Peyer's patch (tissue), 4 donors: ENCODE measurements at regions not wholly inside any gene's neighbourhood (a gene's known extent, or its start where the extent isn't known, plus 50 kb on each side); places are given as distances from the start of the nearest gene placed in this dataset.

Experiments
- POLR2A ChIP-seq, 2 donors: fragments of 450-650 bp; IDR thresholded peaks; one replicate each; pipeline ENCODE4 v1.5.1; 2017; ENCODE audit warnings: antibody characterized with exemption in 2 of 2, mild to moderate bottlenecking in 2 of 2, moderate library complexity in 2 of 2
- TF ChIP-seq, protein P1 (sequence below), 6 experiments: fragments of 450-650 bp in 4 of 6; fragments of 200-600 bp in 2 of 6; sonication (generic) in 1 of 6; IDR thresholded peaks; one replicate each; pipeline ENCODE4 v1.5.1; 2017 to 2019; ENCODE audit warnings: antibody characterized with exemption in 6 of 6, mild to moderate bottlenecking in 3 of 6, moderate library complexity in 1 of 6

DNA sequence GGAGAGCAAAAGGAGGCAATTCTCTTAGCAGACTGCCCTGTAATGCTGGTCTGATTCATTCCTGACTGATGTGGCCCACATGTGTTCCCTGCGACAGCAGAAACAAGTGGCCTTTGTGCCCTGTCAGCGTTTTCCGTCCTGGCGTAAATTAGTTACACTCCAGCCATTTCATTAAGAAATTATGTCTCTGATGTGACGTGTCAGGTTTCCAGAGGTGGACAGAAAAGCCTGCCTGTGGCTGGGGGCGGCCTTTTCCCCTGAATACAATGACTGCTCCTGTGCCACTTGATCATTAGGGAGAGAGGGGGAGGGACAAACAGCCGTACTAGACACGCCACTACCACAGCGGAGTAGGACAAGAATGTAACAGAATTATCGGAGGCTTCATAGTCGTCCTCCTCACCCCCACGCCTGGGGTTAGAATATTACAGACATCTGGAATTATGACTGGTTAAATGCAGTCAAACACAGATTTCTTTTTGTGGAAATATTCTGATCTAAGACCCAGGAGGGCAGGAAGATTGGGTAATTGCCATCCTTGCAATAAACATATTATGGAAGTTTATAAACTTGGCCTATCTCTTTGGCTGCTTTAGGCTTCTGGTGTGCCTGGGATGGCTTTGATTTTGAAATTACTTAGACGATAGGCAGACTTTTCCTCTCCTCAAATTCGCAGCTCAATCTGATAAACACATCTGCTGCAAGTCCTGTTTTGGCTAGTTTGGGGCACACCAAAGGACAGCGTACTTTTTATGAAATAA lies 146.2 kb upstream of the BCOR start:
- TF ChIP-seq, protein P1, sequence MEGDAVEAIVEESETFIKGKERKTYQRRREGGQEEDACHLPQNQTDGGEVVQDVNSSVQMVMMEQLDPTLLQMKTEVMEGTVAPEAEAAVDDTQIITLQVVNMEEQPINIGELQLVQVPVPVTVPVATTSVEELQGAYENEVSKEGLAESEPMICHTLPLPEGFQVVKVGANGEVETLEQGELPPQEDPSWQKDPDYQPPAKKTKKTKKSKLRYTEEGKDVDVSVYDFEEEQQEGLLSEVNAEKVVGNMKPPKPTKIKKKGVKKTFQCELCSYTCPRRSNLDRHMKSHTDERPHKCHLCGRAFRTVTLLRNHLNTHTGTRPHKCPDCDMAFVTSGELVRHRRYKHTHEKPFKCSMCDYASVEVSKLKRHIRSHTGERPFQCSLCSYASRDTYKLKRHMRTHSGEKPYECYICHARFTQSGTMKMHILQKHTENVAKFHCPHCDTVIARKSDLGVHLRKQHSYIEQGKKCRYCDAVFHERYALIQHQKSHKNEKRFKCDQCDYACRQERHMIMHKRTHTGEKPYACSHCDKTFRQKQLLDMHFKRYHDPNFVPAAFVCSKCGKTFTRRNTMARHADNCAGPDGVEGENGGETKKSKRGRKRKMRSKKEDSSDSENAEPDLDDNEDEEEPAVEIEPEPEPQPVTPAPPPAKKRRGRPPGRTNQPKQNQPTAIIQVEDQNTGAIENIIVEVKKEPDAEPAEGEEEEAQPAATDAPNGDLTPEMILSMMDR (IDR thresholded peaks at IDR 0.05): no peak
- no peak for TF ChIP-seq POLR2A (IDR thresholded peaks at IDR 0.05)
